Stimulated activated CD4-positive, alpha-beta T cell treated with anti-CD3 and anti-CD28 coated beads, Interleukin-12 subunit alpha, Interleukin-12 subunit beta, amount 100 ng/mL, for 24 hours (primary cell): ENCODE measurements at regions not wholly inside any gene's neighbourhood (a gene's known extent, or its start where the extent isn't known, plus 50 kb on each side); places are given as distances from the start of the nearest gene placed in this dataset.
"Not testable (repeated sequence)": the region's sequence is repeated elsewhere in the genome, so short reads cannot be mapped to it uniquely, and the experiment has no call there.

Experiments
- DNase-seq, 2 experiments: peaks; one replicate each; pipeline ENCODE4 v3.0.0-alpha.2; 2020; ENCODE audit warnings: low read depth in 2 of 2

- no peak for DNase-seq
Observed at GRCh38 chr10:35794703-35795102, 152.6 kb upstream of the FZD8 start.

GRCh38 chr10:35792291-35792690 lies 150.2 kb upstream of the FZD8 start:
- no peak for DNase-seq

- no peak for DNase-seq
Observed at GRCh38 chr10:35789996-35790395, 147.9 kb upstream of the FZD8 start.

- no peak for DNase-seq
Observed at GRCh38 chr10:35784751-35785150, 142.7 kb upstream of the FZD8 start.

GRCh38 chr10:35783305-35783838 lies 141.3 kb upstream of the FZD8 start:
- no peak for DNase-seq

GRCh38 chr10:35781643-35782035 lies 139.5 kb upstream of the FZD8 start:
- DNase-seq, result no peak

- no peak for DNase-seq
Observed at GRCh38 chr10:35780970-35781642, 139.0 kb upstream of the FZD8 start.

- no peak for DNase-seq
Observed at GRCh38 chr10:35778306-35778705, 136.2 kb upstream of the FZD8 start.

- DNase-seq, result not testable (repeated sequence)
Observed at GRCh38 chr10:35776557-35776956, 134.5 kb upstream of the FZD8 start.

GRCh38 chr10:35774109-35774508 lies 132.0 kb upstream of the FZD8 start:
- no peak for DNase-seq

- no peak for DNase-seq
Observed at GRCh38 chr10:35770817-35771355, 128.8 kb upstream of the FZD8 start.

- no peak for DNase-seq
Observed at GRCh38 chr10:35769795-35770194, 127.7 kb upstream of the FZD8 start.

- DNase-seq, result no peak
Observed at GRCh38 chr10:35768731-35769130, 126.6 kb upstream of the FZD8 start.

GRCh38 chr10:35768011-35768410 lies 125.9 kb upstream of the FZD8 start:
- DNase-seq, result no peak

GRCh38 chr10:35765996-35766395 lies 123.9 kb upstream of the FZD8 start:
- DNase-seq, result no peak

- DNase-seq, result no peak
Observed at GRCh38 chr10:35765066-35765527, 123.0 kb upstream of the FZD8 start.

- no peak for DNase-seq
Observed at GRCh38 chr10:35762311-35763030, 120.4 kb upstream of the FZD8 start.

GRCh38 chr10:35758076-35758475 lies 116.0 kb upstream of the FZD8 start:
- DNase-seq, result no peak

- DNase-seq, result no peak
Observed at GRCh38 chr10:35754519-35754918, 112.4 kb upstream of the FZD8 start.

- no peak for DNase-seq
Observed at GRCh38 chr10:35752469-35753461, 110.7 kb upstream of the FZD8 start.

- DNase-seq, result no peak
Observed at GRCh38 chr10:35751347-35751746, 109.3 kb upstream of the FZD8 start.

- DNase-seq, result no peak
Observed at GRCh38 chr10:35749230-35749629, 107.1 kb upstream of the FZD8 start.
